Ascending aorta (tissue), 2 donors: ENCODE measurements at regions not wholly inside any gene's neighbourhood (a gene's known extent, or its start where the extent isn't known, plus 50 kb on each side); places are given as distances from the start of the nearest gene placed in this dataset.

Experiments
- DNase-seq, 2 donors: peaks; one replicate each; pipeline ENCODE4 v3.0.0-alpha.2; 2019; ENCODE audit warnings: low spot score in 2 of 2
- H3K27ac ChIP-seq, 2 donors: fragments of 200-600 bp; sonication (generic); one replicate each; pipeline ENCODE4 v1.5.1; 2016 to 2017; ENCODE audit warnings: mild to moderate bottlenecking in 1 of 2
- H3K27me3 ChIP-seq: fragments of 200-600 bp; sonication (generic); one replicate; pipeline ENCODE4 v1.5.1; 2017
- H3K36me3 ChIP-seq, 2 donors: fragments of 200-600 bp; sonication (generic); one replicate each; pipeline ENCODE4 v1.5.1; 2016
- H3K4me1 ChIP-seq, 2 donors: fragments of 200-600 bp; sonication (generic); one replicate each; pipeline ENCODE4 v1.5.1; 2016 to 2017; ENCODE audit warnings: mild to moderate bottlenecking in 1 of 2
- H3K4me3 ChIP-seq, 2 donors: fragments of 200-600 bp; sonication (generic); one replicate each; pipeline ENCODE4 v1.5.1; 2016 to 2017; ENCODE audit warnings: mild to moderate bottlenecking in 1 of 2
- H3K9me3 ChIP-seq, 2 donors: fragments of 200-600 bp; sonication (generic); one replicate each; pipeline ENCODE4 v1.5.1; 2016
- CTCF ChIP-seq, 3 experiments: fragments of 200-600 bp in 2 of 3; fragments of 450-650 bp in 1 of 3; sonication (generic) in 2 of 3; IDR thresholded peaks; one replicate each; pipeline ENCODE4 v1.5.1; 2016 to 2019; ENCODE audit warnings: antibody characterized with exemption in 3 of 3, mild to moderate bottlenecking in 1 of 3, moderate library complexity in 1 of 3
- intact Hi-C: fragments of 100-400 bp; cut with DNase I; formaldehyde crosslinking; loops from one replicate; pipeline ENCODE4 v1.15.1; 2023

- no peaks in the 10 kb centered on the region for H3K9me3 ChIP-seq
- H3K27me3 ChIP-seq, result no peaks in the 10 kb centered on the region
- H3K27ac ChIP-seq, result no peak overlapping the region
- no peaks in the 10 kb centered on the region for H3K36me3 ChIP-seq
- intact Hi-C loops, result no loop called here
- DNase-seq, result no peak
- no peak for TF ChIP-seq CTCF (IDR thresholded peaks at IDR 0.05)
- H3K4me3 ChIP-seq, result no peak overlapping the region
- H3K4me1 ChIP-seq, result no peaks in the 10 kb centered on the region
These were observed 1028.1 kb upstream of the EEF2KMT start for GRCh38 chr16:6125483-6126259.

GRCh38 chr16:6124136-6124535 is 1026.5 kb upstream of the EEF2KMT start:
- Histone ChIP-seq H3K27ac (no peak overlapping the region), H3K36me3 (no peaks in the 10 kb centered on the region), H3K27me3 (no peaks in the 10 kb centered on the region), H3K4me3 (no peak overlapping the region), H3K4me1 (no peaks in the 10 kb centered on the region), H3K9me3 (no peaks in the 10 kb centered on the region)
- intact Hi-C loops, result no loop called here
- no peak for DNase-seq
- no peak for TF ChIP-seq CTCF (IDR thresholded peaks at IDR 0.05)

- no peaks in the 10 kb centered on the region for H3K27me3 ChIP-seq
- H3K4me1 ChIP-seq, result no peaks in the 10 kb centered on the region
- no peaks in the 10 kb centered on the region for H3K36me3 ChIP-seq
- H3K9me3 ChIP-seq, result no peaks in the 10 kb centered on the region
- H3K27ac ChIP-seq, result no peak overlapping the region
- DNase-seq, result no peak
- intact Hi-C loops, result no loop called here
- H3K4me3 ChIP-seq, result no peak overlapping the region
- TF ChIP-seq CTCF (IDR thresholded peaks at IDR 0.05), result no peak
These were observed 1024.8 kb upstream of the EEF2KMT start for GRCh38 chr16:6122401-6122800.

- Histone ChIP-seq H3K27me3 (no peaks in the 10 kb centered on the region), H3K9me3 (no peaks in the 10 kb centered on the region), H3K36me3 (no peaks in the 10 kb centered on the region), H3K27ac (no peak overlapping the region), H3K4me3 (no peak overlapping the region), H3K4me1 (no peaks in the 10 kb centered on the region)
- intact Hi-C loops, result no loop called here
- DNase-seq, result no peak
- TF ChIP-seq CTCF (IDR thresholded peaks at IDR 0.05), result no peak
These were observed 1017.1 kb upstream of the EEF2KMT start for GRCh38 chr16:6114691-6115090.

GRCh38 chr16:6113749-6114148 is 1016.2 kb upstream of the EEF2KMT start:
- H3K27ac ChIP-seq, result no peak overlapping the region
- TF ChIP-seq CTCF (IDR thresholded peaks at IDR 0.05), result no peak
- no peaks in the 10 kb centered on the region for H3K27me3 ChIP-seq
- no peak overlapping the region for H3K4me3 ChIP-seq
- H3K9me3 ChIP-seq, result no peaks in the 10 kb centered on the region
- intact Hi-C loops, result no loop called here
- DNase-seq, result no peak
- no peaks in the 10 kb centered on the region for H3K4me1 ChIP-seq
- no peaks in the 10 kb centered on the region for H3K36me3 ChIP-seq

GRCh38 chr16:6112700-6113099 is 1015.1 kb upstream of the EEF2KMT start:
- no peak overlapping the region for H3K27ac ChIP-seq
- H3K27me3 ChIP-seq, result no peaks in the 10 kb centered on the region
- no peaks in the 10 kb centered on the region for H3K9me3 ChIP-seq
- no peaks in the 10 kb centered on the region for H3K4me1 ChIP-seq
- H3K36me3 ChIP-seq, result no peaks in the 10 kb centered on the region
- H3K4me3 ChIP-seq, result no peak overlapping the region
- intact Hi-C loops, result no loop called here
- TF ChIP-seq CTCF (IDR thresholded peaks at IDR 0.05), result no peak
- no peak for DNase-seq
